Ishikawa (cell line): ENCODE measurements at regions not wholly inside any gene's neighbourhood (a gene's known extent, or its start where the extent isn't known, plus 50 kb on each side); places are given as distances from the start of the nearest gene placed in this dataset.

Experiments used
- CEBPB ChIP-seq: IDR thresholded peaks from 2 replicates; pipeline ENCODE4 v1.6.1; 2012
- CREB1 ChIP-seq: IDR thresholded peaks from 2 replicates; pipeline ENCODE4 v1.6.1; 2012; ENCODE audit warnings: low read depth
- EGR1 ChIP-seq: IDR thresholded peaks from 2 replicates; pipeline ENCODE4 v1.6.1; 2012
- EP300 ChIP-seq: IDR thresholded peaks from 2 replicates; pipeline ENCODE4 v1.6.1; 2012; ENCODE audit warnings: borderline replicate concordance
- FOXM1 ChIP-seq: IDR thresholded peaks from 2 replicates; pipeline ENCODE4 v1.6.1; 2012; ENCODE audit warnings: low read depth, borderline replicate concordance
- NFIC ChIP-seq: IDR thresholded peaks from 2 replicates; pipeline ENCODE4 v1.6.1; 2012
- RAD21 ChIP-seq: IDR thresholded peaks from 2 replicates; pipeline ENCODE4 v1.6.1; 2012; ENCODE audit warnings: low read depth
- REST ChIP-seq: IDR thresholded peaks from 2 replicates; pipeline ENCODE4 v1.6.1; 2012; ENCODE audit warnings: low read depth, mild to moderate bottlenecking
- TAF1 ChIP-seq: IDR thresholded peaks from 2 replicates; pipeline ENCODE4 v1.6.1; 2012; ENCODE audit warnings: low read depth, mild to moderate bottlenecking
- TCF12 ChIP-seq: IDR thresholded peaks from 2 replicates; pipeline ENCODE4 v1.6.1; 2012; ENCODE audit warnings: low read depth
- TEAD4 ChIP-seq: IDR thresholded peaks from 2 replicates; pipeline ENCODE4 v1.6.1; 2012
- YY1 ChIP-seq: IDR thresholded peaks from 2 replicates; pipeline ENCODE4 v1.6.1; 2012; ENCODE audit warnings: low read depth
- ZBTB7A ChIP-seq: IDR thresholded peaks from 2 replicates; pipeline ENCODE4 v1.6.1; 2012; ENCODE audit warnings: low read depth
- TF ChIP-seq, protein P1 (sequence below): IDR thresholded peaks from 2 replicates; pipeline ENCODE4 v1.6.1; 2012
- TF ChIP-seq, protein P2 (sequence below): IDR thresholded peaks from 2 replicates; pipeline ENCODE4 v1.6.1; 2012

GRCh38 chr5:18023986-18024385, 389.7 kb downstream of the TAF11L14 start:
- TF ChIP-seq ZBTB7A: no peak

DNA sequence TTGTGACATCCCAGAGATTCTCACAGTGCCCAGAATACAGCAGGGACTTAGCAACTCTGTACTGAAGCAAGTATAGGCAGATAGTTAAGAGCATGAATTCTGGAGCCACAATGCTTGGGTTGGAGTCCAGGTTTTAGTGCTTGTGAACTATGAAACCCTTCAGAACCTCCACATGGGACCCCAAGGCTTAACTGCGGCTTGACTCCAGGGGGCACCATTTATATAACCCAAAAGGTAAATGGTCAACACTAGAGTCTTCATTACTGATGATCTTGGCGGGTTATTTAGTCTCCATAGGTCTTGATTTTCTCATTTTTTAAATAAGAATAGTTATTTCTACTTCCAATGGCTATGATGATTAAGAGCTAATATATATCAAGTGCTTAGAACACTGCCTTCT, 390.3 kb downstream of the TAF11L14 start:
- TF ChIP-seq CREB1 (no peak), FOXM1 (no peak), NFIC (no peak)
- TF ChIP-seq, protein P1, sequence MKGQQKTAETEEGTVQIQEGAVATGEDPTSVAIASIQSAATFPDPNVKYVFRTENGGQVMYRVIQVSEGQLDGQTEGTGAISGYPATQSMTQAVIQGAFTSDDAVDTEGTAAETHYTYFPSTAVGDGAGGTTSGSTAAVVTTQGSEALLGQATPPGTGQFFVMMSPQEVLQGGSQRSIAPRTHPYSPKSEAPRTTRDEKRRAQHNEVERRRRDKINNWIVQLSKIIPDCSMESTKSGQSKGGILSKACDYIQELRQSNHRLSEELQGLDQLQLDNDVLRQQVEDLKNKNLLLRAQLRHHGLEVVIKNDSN: no peak
- TF ChIP-seq, protein P2, sequence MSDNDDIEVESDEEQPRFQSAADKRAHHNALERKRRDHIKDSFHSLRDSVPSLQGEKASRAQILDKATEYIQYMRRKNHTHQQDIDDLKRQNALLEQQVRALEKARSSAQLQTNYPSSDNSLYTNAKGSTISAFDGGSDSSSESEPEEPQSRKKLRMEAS: no peak

DNA sequence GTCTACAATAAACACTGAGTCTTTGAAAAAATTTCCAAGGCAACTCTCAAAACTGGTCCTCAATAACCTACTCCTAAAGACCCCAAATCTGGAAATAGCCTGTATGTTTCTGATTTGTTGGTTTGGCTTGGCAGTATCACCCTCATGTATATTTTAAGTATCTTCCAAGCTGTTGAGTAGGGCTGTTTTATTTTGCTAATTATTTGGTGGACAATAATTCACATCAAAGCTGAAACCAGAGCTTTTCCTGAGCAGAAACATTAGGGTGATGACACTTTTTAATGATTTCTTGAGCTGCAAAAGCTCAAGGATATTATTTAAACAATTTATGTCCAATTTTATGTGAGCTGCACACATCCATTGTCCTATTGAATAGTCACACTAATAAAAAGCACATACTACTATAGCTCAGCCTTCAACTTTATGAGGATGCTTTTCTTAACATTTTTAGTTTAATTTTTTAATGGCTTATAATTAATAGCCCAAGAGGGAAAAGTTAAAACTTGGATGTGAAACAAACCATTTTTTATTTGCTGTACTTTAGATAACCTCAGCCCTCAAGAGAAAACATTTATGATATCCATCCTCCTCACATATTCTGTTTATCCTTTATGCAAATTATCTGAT, 393.1 kb downstream of the TAF11L14 start:
- TF ChIP-seq TEAD4 (no peak), FOXM1 (no peak), NFIC (no peak), CREB1 (no peak), REST (no peak), TAF1 (no peak), TCF12 (no peak), EP300 (no peak), RAD21 (no peak), EGR1 (no peak)
- TF ChIP-seq, protein P1: no peak

DNA sequence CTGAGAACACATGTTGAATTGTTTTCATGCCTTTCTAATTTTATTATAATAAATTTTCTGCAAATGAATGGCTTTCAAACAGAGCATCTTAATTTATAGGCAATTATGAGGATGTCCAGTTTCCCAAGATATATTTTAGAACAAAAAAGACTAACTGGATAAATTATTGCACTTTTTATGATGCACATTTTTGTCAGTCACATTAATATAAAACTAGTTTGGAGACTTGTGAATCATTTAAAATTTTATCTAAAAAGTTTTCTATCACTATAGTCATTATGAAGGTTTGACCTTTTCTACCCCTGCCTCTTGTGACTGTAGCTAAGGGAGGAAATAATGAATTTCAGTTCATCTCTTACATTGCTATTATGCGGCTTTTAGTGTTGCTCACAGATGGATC, 393.8 kb downstream of the TAF11L14 start:
- TF ChIP-seq, protein P1: no peak
- no peak for TF ChIP-seq TEAD4
- TF ChIP-seq YY1: no peak
- TF ChIP-seq TAF1: no peak

DNA sequence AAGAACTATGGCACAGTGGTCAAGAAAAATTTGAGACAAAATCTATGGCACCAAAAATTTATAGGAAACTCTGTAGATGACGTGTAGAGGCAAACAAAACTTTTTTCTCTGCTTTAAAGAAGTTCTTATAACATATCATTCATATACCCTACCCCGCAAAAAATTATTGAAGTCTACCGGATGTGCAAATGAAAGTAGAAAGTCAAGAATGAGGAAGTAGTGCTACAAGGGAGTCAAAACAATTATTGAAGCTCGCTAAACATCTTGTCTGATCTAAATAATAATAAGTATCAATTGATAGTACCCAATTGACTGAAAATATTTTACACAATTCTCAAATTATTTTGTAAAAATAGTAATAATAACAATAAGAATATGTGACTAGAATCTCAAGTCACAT, 398.5 kb downstream of the TAF11L14 start:
- TF ChIP-seq RAD21 (no peak), TCF12 (no peak), CEBPB (no peak), FOXM1 (no peak), YY1 (no peak), NFIC (no peak), EGR1 (no peak), ZBTB7A (no peak), TAF1 (no peak)
- TF ChIP-seq, protein P2: no peak
- TF ChIP-seq, protein P1: no peak

DNA sequence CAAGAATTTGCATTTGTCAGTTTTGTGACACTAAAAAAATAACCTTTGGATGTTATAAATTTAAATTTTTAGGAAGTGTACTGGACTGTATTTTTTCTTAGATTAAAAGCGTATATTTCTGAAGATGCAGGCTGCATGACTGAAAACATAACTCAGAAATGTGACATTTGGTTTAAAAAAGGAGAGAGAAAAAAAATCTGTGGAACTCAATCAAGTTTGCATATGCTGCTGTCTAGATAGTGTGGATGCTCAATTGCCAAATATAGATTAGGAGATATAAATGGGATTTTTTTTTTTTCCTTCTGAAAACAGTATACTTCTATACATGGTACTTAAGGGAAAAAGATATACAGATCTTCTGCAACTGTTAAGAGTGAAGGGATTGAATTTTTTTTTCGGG, 402.3 kb downstream of the TAF11L14 start:
- TF ChIP-seq RAD21 (no peak), CREB1 (no peak), TCF12 (no peak), REST (no peak), TEAD4 (no peak), NFIC (no peak), EGR1 (no peak), FOXM1 (no peak), YY1 (no peak), TAF1 (no peak), ZBTB7A (no peak), CEBPB (no peak)
- TF ChIP-seq, protein P1: no peak
